Right ventricle myocardium superior (tissue), 1 donor: ENCODE measurements at regions not wholly inside any gene's neighbourhood (a gene's known extent, or its start where the extent isn't known, plus 50 kb on each side); places are given as distances from the start of the nearest gene placed in this dataset.

Experiments used
- ATAC-seq: fragments of 200-7000 bp; cut with Tn5 transposase; one replicate; pipeline ENCODE4 v1.9.1; 2020; ENCODE audit warnings: mild to moderate bottlenecking; ENCODE audit not compliant: poor library complexity
- DNase-seq: peaks from one replicate; pipeline ENCODE4 v3.0.0-alpha.2; 2020
- intact Hi-C: fragments of 100-400 bp; cut with DNase I; formaldehyde crosslinking; loops from one replicate; pipeline ENCODE4 v1.11.2; 2022
- donor health status: DM: no; HTN: yes; CAD: no; lungs with severe emphysema.

DNA sequence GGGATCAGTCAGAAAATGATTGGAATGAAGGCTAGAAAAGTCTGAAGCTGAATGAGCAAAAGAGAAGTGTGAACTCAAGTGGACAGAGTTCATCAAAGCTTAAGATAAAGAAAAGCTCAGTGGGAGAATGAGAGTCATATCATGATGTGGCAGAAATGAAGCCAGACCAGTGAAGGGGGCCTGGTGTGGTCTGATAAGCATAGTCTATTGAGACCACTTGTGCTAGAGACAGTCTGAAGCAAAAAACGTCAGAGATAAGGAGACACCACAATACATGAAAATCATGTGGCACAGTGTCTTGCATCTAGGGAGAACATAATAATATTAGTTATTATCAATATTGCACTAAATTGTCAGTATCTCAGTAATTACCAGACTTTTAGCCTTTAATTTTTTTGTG lies 601.5 kb downstream of the UTRN start:
- intact Hi-C loops, result no loop called here
- ATAC-seq (no peak), DNase-seq (no peak)

DNA sequence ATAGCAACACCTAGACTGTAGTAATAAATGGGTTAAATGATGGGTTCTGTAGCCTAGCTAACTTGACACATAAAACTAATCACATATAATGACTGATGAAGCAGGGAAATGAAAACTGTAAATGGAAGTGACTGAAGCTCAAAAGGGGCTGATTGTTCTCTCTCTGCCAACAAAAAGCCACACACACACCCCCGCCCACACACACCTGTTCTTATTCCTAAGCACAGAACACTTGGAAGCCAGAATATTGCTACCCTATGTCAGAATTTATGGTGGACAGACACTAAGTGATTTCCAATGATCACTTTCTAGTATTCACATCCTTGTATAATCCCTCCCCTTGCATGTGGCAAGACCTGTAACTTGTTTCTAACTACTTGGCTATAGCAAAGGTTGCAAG lies 603.5 kb downstream of the UTRN start:
- ATAC-seq (no peak), DNase-seq (no peak)
- intact Hi-C loops, result no loop called here

DNA sequence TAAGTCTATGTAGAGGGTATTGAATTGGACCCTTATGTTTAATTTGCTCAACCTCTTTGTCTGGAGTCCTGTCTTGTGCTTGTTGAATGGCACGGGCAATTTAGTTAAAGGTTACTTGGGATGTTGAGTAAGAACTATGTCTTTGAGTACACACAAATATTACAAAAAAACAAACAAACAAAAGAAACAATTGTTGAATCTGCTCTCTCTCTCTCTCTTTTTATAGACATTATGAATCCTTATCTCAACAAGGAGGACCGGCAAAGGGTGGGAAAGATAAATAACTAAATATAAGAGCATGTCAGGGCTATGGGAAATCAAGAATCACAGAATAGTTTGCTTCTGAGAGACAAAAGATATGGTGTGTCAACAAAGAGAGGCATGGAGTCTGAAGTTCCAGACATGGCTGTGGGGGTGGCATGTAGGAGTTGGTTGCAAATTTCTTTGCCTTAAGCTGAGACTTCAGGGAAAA lies 608.6 kb downstream of the UTRN start:
- DNase-seq (no peak), ATAC-seq (no peak)
- intact Hi-C loops, result no loop called here

DNA sequence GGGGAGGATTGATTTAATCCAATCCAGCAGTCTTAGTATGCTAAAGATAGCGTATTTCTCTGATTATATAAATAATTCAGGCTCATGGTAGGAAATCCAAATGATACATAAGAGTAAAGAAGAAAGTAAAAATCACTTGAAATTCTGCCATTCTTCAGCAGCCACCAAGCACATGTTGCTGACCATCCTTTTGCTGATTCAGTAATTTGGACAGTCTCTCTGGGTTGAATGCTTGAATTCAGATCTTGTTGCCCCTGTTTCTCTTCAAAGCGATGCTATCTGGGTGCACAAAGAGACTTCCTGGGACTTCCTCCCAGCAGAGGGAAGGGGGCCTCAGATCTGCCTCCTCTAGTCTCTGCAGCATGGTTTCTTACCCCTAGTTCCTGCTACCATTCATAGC lies 609.1 kb downstream of the UTRN start:
- no peak for ATAC-seq
- DNase-seq, result no peak
- intact Hi-C loops, result no loop called here

DNA sequence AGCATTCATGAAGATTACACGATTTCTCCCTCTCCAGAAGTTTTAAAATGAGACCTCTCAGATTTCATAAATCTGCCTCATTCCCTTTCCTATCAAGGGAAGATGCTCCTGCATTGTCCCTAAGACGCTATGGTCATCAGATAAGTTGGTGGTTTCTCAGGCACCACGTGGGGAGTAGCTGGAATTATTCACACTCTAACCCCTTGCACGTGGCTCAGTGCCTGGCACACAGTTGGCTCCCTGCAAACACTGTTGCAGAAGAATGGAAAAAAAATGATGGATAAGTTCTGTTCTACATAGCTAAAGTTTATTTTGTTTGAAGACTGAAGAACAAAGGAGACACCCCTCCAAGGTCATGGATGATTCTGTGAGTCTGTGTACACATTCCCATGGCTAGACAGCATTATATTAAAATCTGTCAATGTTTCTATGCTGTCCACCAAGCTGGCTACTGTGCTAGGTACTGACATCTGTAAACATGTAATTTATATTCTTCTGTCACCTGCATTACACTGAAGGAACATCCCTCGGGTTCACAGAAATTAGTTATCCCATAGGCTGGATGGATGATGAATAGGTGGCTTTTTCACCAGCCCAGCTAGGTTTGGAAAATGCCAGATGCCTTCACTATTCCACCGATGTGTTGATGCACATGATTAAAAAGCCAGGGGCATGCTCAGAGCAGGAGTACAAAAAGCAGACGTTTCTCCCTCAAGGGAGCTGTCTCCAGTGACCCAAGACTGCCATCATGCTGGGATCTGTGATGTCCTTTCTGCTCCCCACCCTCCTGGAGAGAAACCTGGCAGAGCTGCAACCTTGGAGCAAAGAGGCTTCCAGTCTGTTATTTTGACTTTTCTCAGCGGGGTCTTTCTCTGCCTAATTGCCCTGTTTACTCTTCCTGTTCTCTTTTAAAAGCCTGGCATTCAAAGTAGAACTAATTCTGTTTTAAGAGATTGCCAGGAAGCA lies 610.5 kb downstream of the UTRN start:
- DNase-seq, result no peak
- intact Hi-C loops, result no loop called here
- ATAC-seq, result no peak

DNA sequence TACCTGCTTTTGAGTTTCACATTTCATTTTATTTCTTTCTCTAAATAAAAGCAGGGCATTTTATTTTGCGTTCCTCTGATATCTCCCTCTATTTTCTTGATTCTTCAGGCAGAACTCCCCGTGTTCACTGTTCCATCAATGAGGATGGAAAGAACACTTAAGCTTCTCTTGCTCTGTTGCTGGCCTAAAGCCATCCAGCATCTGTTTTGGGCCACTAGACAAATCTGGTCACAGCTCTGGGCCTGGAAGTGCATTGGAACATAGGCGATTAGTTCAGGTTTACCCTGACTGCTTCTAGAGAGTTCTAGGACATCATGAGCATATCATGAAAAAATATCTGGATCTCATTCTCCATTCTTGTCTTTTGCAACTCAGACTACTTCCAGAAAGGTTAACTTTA lies 611.2 kb downstream of the UTRN start:
- DNase-seq (no peak), ATAC-seq (no peak)
- intact Hi-C loops, result no loop called here

DNA sequence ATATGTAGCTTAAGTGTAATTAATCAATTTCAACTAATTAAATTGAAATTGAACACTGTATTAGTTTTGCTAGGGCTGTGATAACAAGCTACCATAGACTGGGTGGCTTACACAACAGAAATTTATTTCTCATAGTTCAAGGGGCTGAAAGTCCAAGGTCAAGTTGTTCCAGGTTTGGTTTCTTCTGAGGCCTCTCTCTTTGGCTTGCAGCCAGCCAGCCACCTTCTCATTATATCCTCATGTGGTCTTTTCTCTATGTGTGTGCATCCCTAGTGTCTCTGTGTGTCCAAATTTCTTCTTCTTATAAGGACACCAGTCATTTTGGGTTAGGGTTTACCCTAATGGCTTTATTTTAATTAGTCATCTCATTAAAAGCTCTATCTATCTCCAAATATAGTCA lies 611.7 kb downstream of the UTRN start:
- DNase-seq (no peak), ATAC-seq (no peak)
- intact Hi-C loops, result no loop called here

DNA sequence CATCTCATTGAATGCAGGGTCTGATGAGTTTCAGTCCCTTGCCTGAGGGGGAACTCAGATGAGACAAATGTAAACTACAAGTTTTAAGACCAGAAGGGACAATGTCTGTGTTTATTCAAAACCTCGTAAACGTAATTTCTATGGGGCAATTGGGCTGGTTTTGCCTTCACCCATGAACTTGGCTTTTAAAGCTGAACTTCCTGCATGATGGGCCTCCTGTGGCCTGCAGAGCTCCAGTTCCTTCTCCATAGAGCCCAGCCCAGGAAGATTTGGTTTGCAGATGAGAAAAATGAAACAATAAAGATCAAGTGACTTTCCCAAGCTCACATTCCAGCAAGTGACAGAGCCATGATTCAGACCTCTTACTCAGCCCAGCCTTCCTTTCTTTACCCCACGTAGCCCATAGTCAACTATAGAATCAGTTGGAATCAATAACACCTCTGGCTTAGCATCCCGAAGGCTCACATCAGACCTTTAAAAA lies 612.3 kb downstream of the UTRN start:
- ATAC-seq (no peak), DNase-seq (no peak)
- intact Hi-C loops, result no loop called here

DNA sequence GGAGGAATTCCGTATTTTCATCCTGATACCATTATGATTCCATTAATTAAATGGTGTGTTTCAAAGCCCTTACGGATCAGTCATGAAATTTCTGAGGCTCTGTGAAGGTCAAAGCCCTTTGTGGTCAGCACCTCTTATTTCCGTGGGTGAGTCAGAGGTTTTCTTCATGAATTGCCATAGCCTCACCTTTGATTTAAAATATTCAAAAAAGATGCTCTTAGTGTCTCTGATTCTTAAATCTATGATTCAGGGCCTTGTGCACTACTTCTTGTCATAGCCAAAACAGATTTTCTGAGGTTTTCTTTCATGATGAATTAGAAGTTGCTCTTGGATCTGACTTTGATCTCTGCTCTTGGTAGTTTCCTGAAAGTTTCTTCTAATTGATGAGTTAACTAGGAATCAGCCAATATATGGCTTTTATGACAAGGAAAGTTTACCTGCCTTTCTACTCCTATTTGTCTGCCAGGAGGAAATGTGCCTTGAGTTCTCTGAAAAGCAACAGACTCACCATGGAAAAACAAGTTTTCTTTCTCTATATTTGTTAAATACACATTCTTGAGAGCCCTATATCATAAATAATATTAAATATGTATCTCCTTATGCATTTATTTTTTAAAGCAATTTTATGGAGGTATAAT lies 613.0 kb downstream of the UTRN start:
- intact Hi-C loops, result no loop called here
- DNase-seq, result no peak
- ATAC-seq, result no peak

DNA sequence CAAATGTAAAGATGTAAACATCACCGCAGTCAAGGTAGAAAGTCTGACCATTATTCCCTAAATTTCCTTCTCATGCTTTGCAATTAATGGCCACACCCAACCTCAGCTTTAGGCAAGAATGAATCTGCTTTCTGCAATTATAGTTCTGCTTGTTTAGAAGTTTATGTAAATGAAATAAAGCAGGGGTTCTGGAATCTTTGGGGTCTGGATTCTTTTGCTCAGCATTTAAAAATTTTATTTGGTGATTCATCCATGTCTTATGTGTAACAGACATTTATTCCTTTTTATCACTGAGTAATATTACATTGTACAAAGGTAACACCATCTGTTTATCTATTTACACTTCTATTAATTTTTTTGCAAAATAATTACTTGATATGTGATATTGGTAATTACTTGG lies 613.6 kb downstream of the UTRN start:
- no peak for DNase-seq
- no peak for ATAC-seq
- intact Hi-C loops, result no loop called here

DNA sequence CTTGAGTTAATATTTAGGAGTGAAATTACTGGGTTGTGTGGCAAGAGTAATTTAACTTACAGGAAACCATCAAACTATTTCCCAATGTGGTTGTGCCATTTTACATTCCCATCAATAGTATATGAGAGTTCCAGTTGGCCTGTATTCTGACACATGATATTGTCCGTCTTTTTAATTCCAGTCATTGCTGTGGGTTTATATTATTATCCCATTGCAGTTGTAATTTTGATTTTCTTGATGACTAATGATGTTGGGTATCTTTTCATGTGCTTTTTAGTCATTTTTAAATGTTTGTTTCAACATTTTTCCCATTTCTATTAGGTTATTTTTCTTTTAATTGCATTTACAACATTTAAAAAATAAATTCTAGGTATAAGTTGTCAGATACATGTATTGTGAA lies 614.0 kb downstream of the UTRN start:
- intact Hi-C loops, result no loop called here
- DNase-seq, result no peak

DNA sequence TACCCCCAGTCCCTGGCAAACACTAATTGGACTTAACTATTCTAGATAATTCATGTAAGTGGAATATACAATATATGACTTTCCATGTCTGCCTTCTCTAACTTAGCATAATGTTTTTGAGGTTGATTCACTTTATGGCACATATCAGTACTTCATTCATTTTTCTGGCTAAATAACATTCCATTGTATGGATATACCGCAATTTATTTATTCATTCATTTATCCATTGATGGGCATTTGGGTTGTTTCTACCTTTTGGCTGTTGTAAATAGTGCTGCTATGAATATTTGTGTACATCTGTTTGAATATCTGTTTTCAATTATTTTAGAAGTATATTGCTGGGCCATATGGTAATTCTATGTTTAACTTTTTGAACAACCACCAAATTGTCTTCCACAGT lies 616.3 kb downstream of the UTRN start:
- ATAC-seq (no peak), DNase-seq (no peak)
- intact Hi-C loops, result no loop called here

More for the DNA sequence above, 614.0 kb downstream of the UTRN start:
- no peak for ATAC-seq

DNA sequence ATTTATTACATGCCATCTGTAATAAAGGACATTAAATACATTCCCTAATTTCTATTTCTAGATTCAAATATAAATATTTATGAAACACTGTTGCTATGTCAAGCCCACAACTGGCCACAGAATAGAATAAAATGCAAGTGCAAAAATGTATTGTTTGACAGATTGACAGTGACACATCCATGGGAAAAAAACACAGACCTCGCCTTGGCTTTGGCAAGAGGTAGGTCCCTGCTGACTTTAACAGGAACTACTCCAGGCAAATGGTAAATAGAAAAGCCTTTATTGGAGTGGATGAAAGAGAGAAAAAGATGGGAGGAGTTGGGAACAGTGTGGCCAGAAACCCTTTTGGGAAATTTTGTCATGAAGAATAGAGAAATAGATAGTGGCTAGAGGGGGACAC lies 622.9 kb downstream of the UTRN start:
- no peak for ATAC-seq
- DNase-seq, result no peak
- intact Hi-C loops, result no loop called here

DNA sequence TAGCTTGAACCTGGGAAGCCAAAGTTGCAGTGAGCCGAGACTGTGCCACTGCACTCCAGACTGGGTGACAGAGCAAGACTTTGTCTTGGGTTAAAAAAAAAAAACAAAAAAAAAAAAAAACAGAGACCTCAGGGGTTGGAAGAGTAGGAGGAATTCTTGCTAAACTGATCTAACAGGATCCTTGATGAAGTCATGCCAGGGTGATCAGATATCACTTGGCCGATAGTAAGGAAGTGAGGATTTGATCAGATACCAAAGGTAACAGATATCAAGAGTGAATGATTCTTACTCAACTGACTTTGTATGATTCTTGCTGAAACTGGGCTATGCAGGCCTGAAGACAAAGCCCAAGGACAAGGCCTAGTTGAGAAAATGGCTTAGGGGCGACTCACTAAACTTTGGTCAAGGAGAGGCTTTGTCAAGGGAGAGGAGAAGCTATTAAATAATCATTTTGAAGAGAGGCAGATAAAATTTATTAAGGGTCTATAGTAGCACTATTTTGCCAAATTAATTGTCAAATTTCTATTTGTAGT lies 624.7 kb downstream of the UTRN start:
- intact Hi-C loops, result no loop called here
- DNase-seq, result no peak
- ATAC-seq, result no peak

DNA sequence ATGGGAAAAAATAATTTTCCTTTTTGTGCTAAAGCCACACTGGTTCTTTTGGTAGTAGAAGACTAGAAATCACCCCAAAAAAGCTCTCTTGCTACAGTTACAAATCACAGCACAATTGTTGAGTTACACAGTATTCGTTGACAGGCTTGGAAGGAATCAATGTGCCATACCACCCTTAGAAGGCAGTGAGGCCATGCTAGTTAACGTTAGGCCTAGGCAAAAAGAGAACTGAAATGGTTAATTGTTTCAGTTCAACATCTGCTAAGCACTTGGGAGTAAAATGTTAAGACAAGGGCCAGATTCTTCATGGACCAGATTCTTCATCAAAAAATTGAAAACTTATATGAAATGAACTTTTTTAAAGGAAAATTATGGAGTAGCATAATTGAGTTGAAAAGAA lies 626.2 kb downstream of the UTRN start:
- DNase-seq (no peak), ATAC-seq (no peak)
- intact Hi-C loops, result no loop called here

DNA sequence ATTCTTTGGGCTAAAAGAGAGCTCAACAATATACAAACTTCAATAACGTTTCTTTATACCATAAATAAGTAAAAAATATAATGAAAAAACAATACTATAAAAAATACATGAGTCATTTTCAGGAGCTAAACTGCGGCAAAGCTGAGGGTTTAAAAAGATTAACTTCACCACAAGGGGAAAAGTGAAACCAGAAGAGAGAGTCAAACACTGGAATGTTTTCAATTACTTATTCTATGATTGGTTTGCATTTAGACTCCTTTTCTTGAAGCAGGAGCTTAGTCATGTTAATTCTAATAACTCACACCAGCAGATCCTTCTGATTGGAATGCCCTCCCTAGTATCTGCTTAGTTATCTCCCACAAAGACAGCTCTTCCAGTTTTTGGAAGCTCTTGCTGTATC lies 627.3 kb downstream of the UTRN start:
- intact Hi-C loops, result no loop called here
- ATAC-seq (no peak), DNase-seq (no peak)

DNA sequence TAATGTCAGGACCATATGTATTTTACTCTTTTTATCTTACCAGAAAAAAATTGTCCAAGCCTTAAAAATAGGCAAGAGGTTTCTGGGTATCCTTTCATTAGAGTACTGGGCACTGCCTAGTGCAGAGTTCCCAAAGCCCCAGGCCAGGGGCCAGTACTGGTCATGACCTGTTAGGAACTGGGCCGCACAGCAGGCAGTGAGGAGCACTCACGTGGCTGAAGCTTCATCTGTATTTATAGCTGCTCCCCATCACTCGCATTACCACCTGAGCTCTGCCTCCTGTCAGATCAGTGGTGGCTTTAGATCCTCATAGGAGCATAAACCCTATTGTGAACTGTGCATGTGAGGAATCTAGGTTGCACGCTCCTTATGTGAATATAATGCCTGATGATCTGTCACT lies 632.9 kb downstream of the UTRN start:
- intact Hi-C loops, result no loop called here
- DNase-seq (no peak), ATAC-seq (no peak)

DNA sequence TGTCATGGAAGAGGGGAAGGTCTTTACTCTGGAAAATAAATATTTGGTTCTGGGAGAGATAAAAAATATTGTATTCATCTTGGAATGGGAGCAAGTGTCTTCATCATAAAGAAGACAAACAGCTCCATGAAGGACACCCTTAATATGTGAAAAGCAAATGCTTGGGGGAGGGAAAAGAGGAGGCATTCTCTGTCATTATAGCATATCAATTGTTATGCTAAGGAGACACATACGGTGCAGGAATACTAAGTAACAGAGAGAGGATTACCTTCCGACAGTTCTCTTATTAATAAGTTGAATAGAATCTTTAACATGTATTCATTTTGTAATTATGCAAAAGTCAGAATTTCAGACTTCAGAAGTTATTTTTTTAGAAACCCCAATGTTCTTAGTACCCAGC lies 634.4 kb downstream of the UTRN start:
- no peak for ATAC-seq
- DNase-seq, result no peak
- intact Hi-C loops, result no loop called here

DNA sequence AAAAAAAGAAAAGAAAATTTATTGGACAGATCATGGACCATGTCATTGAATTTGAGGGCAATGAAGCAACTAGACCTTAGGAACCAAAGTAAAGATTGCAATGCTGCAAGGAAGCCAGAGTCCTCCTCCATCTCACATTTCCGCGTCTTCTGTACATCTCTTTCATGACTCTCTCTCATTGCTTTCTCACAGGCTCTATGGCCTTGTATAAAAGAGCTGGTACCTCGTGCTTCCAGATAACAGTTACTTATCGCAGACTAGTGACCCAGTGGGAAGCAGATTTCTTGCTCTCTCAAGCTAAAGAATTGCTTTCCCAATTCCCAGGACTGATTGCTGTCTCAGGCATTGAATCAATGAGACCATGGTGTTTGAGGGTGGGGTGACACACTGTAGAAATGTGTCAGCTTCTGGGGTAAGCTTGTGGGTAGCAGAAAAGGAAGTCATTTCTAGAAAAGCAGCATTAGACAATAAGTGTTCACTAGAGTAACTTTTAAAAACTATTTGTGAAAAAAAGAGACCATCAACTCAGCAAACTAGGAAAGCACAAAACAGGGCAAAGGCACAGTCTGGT lies 635.3 kb downstream of the UTRN start:
- no peak for ATAC-seq
- intact Hi-C loops, result no loop called here
- no peak for DNase-seq
